ENCODE measurements at regions not wholly inside any gene's neighbourhood (a gene's known extent, or its start where the extent isn't known, plus 50 kb on each side); places are given as distances from the start of the nearest gene placed in this dataset.

- Histone ChIP-seq H3K18ac (ENCODE audit: insufficient read length, low read depth, low read length) (no peak overlapping the region), H3K4me1 (ENCODE audit: insufficient read depth, low read length) (no peaks in the 10 kb centered on the region), H3K79me2 (ENCODE audit: insufficient read depth, low read length) (no peaks in the 10 kb centered on the region), H2BK20ac (ENCODE audit: low read depth, low read length, poor library complexity, severe bottlenecking) (no peak overlapping the region), H4K8ac (replicated peaks; ENCODE audit: insufficient read length, low read depth, low read length) (no peak overlapping the region), H3K79me1 (ENCODE audit: insufficient read depth, low read depth, low read length, poor library complexity, severe bottlenecking) (no peaks in the 10 kb centered on the region), H3K56ac (ENCODE audit: insufficient read length, low read depth, low read length) (no peak overlapping the region), H3K27ac (ENCODE audit: insufficient read length, low read depth, low read length) (no peak overlapping the region), H3K9me3 (ENCODE audit: control insufficient read depth, low read depth, low read length) (no peaks in the 10 kb centered on the region), H3K14ac (ENCODE audit: insufficient read depth, low read length) (no peak overlapping the region), H2BK120ac (ENCODE audit: low read depth, low read length, poor library complexity, severe bottlenecking) (no peak overlapping the region), H2AK5ac (ENCODE audit: insufficient read length, low read length) (no peak overlapping the region), H4K20me1 (ENCODE audit: control insufficient read depth, insufficient read depth, insufficient read length) (no peaks in the 10 kb centered on the region), H3K9ac (ENCODE audit: extremely low read depth, insufficient read length, low read length) (no peak overlapping the region), H2AFZ (ENCODE audit: low read length) (no peak overlapping the region), H4K5ac (ENCODE audit: insufficient read length, low read depth, low read length) (no peak overlapping the region), H2BK12ac (ENCODE audit: insufficient read length, low read depth, low read length) (no peak overlapping the region), H2BK5ac (ENCODE audit: insufficient read length, low read length) (no peak overlapping the region), H3T11ph (ENCODE audit: low read length) (no peak overlapping the region), H3K4me2 (ENCODE audit: insufficient read depth, insufficient read length, low read length) (no peak overlapping the region), H2BK15ac (ENCODE audit: low read depth, low read length) (no peak overlapping the region), H3K4ac (ENCODE audit: low read depth, low read length) (no peak overlapping the region), H3K23me2 (ENCODE audit: insufficient read length, low read depth, low read length, poor library complexity, severe bottlenecking) (no peaks in the 10 kb centered on the region), H3K27me3 (ENCODE audit: insufficient read depth, low read length) (no peaks in the 10 kb centered on the region), H3K23ac (ENCODE audit: insufficient read length, low read depth, low read length) (no peak overlapping the region), H4K91ac (ENCODE audit: insufficient read length, low read depth, low read length) (no peak overlapping the region)
- no peak for DNase-seq
- H3K27ac Mint-ChIP-seq = no peak overlapping the region
- no peak for TF ChIP-seq CTCF (conservative IDR thresholded peaks at IDR 0.05)
- WGBS (ENCODE audit: extremely low coverage, insufficient read length, low lambda C conversion rate) = no CpG with 5 or more reads among the region's 5 CpGs
- no peaks in the 10 kb centered on the region for H3K27me3 Mint-ChIP-seq (ENCODE audit: low read depth)
- H3K4me3 Mint-ChIP-seq = no peak overlapping the region
- peaks cover 2 to 8% (median 3%) of the 10 kb centered on the region in 3 experiments; a peak in 5 of 7 replicates for H3K36me3 Mint-ChIP-seq (ENCODE audit: insufficient read depth in 1 of 3, low read depth in 3 of 3)
- H3K9me3 Mint-ChIP-seq = peaks cover 3 to 7% of the 10 kb centered on the region in 2 experiments; a peak in 3 of 5 replicates
- peaks cover 2 to 9% of the 10 kb centered on the region in 2 experiments; a peak in 3 of 4 replicates for H3K4me1 Mint-ChIP-seq
Observed at GRCh38 chr10:33899578-33900531, 565.4 kb upstream of the NRP1 start.

Measured in H9 (cell line).